CD4-positive, alpha-beta T cell (primary cell): ENCODE measurements at regions not wholly inside any gene's neighbourhood (a gene's known extent, or its start where the extent isn't known, plus 50 kb on each side); places are given as distances from the start of the nearest gene placed in this dataset.

Source experiments
- ATAC-seq: fragments of 200-7000 bp; cut with Tn5 transposase; one replicate; pipeline ENCODE4 v1.10.0; 2022; ENCODE audit warnings: mild to moderate bottlenecking; ENCODE audit not compliant: poor library complexity
- CTCF ChIA-PET: fragments of 350-600 bp; sonication (Branson Sonifier 250); formaldehyde crosslinking; loops from one replicate; lab custom pipeline; 2021; ENCODE audit warnings: antibody characterized with exemption, inconsistent platforms; lab: Charles Lee
- POLR2A ChIA-PET: fragments of 350-600 bp; sonication (Branson Sonifier 250); formaldehyde crosslinking; loops from one replicate; lab custom pipeline; 2021; ENCODE audit warnings: antibody characterized with exemption, inconsistent platforms; lab: Charles Lee
- DNase-seq, 14 experiments: peaks; one replicate each; pipeline ENCODE4 v3.0.0-alpha.2; 2013 to 2020; ENCODE audit warnings: mixed read lengths in 2 of 14
- H3K27ac ChIP-seq, 2 donors: one replicate each; pipeline versions ENCODE4 v1.5.1 to v1.7.0; 2013; ENCODE audit warnings: low read length in 2 of 2, low read depth in 1 of 2, mild to moderate bottlenecking in 1 of 2
- H3K27me3 ChIP-seq, 2 experiments: 1 replicate in 1 of 2; 2 replicates in 1 of 2; pipeline versions ENCODE4 v1.6.1 to v1.7.0; 2013; ENCODE audit warnings: low read length in 2 of 2, control low read depth in 1 of 2, mild to moderate bottlenecking in 1 of 2, moderate library complexity in 1 of 2; ENCODE audit not compliant: insufficient read depth in 2 of 2, control insufficient read depth in 1 of 2
- H3K36me3 ChIP-seq: one replicate; pipeline ENCODE4 v1.6.1; 2013; ENCODE audit warnings: low read length, control low read depth; ENCODE audit not compliant: insufficient read depth
- H3K4me1 ChIP-seq: one replicate; pipeline ENCODE4 v1.6.1; 2013; ENCODE audit warnings: low read length, control low read depth; ENCODE audit not compliant: insufficient read depth
- H3K4me3 ChIP-seq: one replicate; pipeline ENCODE4 v1.5.1; 2013; ENCODE audit warnings: mild to moderate bottlenecking, low read length, moderate library complexity
- H3K9me3 ChIP-seq, 2 experiments: 1 replicate in 1 of 2; 2 replicates in 1 of 2; pipeline versions ENCODE4 v1.6.1 to v1.7.0; 2013; ENCODE audit warnings: low read length in 2 of 2, mild to moderate bottlenecking in 2 of 2, control low read depth in 1 of 2, moderate library complexity in 1 of 2; ENCODE audit not compliant: control insufficient read depth in 1 of 2, insufficient read depth in 1 of 2
- H3K27ac Mint-ChIP-seq: one replicate; pipeline ENCODE4 v1.8.0; 2020; ENCODE audit warnings: mixed read lengths
- H3K27me3 Mint-ChIP-seq: one replicate; pipeline ENCODE4 v1.8.0; 2021; ENCODE audit warnings: mixed read lengths
- H3K36me3 Mint-ChIP-seq: one replicate; pipeline ENCODE4 v1.8.0; 2021; ENCODE audit warnings: low read depth, mixed read lengths
- H3K4me1 Mint-ChIP-seq: one replicate; pipeline ENCODE4 v1.8.0; 2021; ENCODE audit warnings: low read depth, mixed read lengths
- H3K4me3 Mint-ChIP-seq: one replicate; pipeline ENCODE4 v1.8.0; 2020; ENCODE audit warnings: mild to moderate bottlenecking, mixed read lengths
- H3K9me3 Mint-ChIP-seq: one replicate; pipeline ENCODE4 v1.8.0; 2020; ENCODE audit warnings: mixed read lengths
- intact Hi-C, 2 experiments: fragments of 100-400 bp; cut with DNase I in 1 of 2; cut with micrococcal nuclease in 1 of 2; formaldehyde crosslinking; loops; one replicate each; pipeline versions ENCODE4 v1.15.1 to v1.9.0; 2023 to 2025; cut with DNase I, micrococcal nuclease
- TF ChIP-seq, protein P1 (sequence below): fragments of 200-600 bp; IDR thresholded peaks from one replicate; pipeline ENCODE4 v1.8.0; 2022; ENCODE audit warnings: antibody characterized with exemption, mild to moderate bottlenecking

- peaks cover 38% of the 10 kb centered on the region for H3K27me3 Mint-ChIP-seq
- H3K4me1 Mint-ChIP-seq, result peaks cover 13% of the 10 kb centered on the region
These were observed 198.4 kb downstream of the MTX2 start for GRCh38 chr2:176467595-176467994.

DNA sequence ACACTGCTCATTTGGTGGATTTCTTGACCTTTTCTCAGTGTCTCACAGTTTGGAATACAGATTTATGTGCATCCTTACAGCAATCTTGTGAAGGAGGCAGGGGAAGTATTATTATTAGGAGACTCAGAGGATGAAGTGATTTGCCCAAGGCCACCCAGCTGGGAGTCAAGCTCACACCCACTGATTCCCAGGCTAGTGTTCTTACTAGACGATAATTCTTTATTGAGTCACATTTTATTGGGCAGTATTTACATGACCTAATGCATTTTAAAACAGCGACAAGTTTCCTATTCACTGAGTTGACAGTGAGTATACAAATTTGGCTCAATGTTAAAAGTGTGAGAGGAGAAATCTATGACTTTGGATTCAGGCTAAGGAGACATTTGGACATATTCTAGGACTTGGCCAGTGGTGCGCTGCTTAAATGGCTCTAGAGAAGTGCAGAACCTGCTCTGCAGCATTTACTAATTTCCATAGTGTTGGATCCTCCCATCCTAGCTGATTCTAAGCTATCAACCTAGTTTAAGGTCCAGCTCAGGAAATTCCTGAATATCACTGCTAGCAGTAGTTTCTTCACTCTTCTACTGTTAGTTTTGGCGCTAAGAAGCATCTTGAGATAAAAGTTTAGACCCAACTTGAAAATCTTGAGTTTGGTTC, 199.3 kb downstream of the MTX2 start:
- H3K9me3 Mint-ChIP-seq, result no peaks in the 10 kb centered on the region
- H3K27me3 ChIP-seq, result peaks cover 5 to 13% of the 10 kb centered on the region in 2 experiments
- no peak overlapping the region for H3K4me3 ChIP-seq
- H3K36me3 Mint-ChIP-seq, result no peaks in the 10 kb centered on the region
- no peaks in the 10 kb centered on the region for H3K9me3 ChIP-seq
- DNase-seq, result no peak
- peaks cover 8% of the 10 kb centered on the region for H3K4me1 ChIP-seq
- H3K27me3 Mint-ChIP-seq, result peaks cover 33% of the 10 kb centered on the region
- peaks cover 23% of the 10 kb centered on the region for H3K4me1 Mint-ChIP-seq
- POLR2A ChIA-PET, result no interaction called here
- TF ChIP-seq, protein P1, sequence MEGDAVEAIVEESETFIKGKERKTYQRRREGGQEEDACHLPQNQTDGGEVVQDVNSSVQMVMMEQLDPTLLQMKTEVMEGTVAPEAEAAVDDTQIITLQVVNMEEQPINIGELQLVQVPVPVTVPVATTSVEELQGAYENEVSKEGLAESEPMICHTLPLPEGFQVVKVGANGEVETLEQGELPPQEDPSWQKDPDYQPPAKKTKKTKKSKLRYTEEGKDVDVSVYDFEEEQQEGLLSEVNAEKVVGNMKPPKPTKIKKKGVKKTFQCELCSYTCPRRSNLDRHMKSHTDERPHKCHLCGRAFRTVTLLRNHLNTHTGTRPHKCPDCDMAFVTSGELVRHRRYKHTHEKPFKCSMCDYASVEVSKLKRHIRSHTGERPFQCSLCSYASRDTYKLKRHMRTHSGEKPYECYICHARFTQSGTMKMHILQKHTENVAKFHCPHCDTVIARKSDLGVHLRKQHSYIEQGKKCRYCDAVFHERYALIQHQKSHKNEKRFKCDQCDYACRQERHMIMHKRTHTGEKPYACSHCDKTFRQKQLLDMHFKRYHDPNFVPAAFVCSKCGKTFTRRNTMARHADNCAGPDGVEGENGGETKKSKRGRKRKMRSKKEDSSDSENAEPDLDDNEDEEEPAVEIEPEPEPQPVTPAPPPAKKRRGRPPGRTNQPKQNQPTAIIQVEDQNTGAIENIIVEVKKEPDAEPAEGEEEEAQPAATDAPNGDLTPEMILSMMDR, result no peak
- H3K36me3 ChIP-seq, result no peaks in the 10 kb centered on the region
- no peak overlapping the region for H3K4me3 Mint-ChIP-seq
- CTCF ChIA-PET, result no interaction called here
- no peak for ATAC-seq
- intact Hi-C loops, result loop anchor here in 1 of 2 experiments (10.0 kb wide), 1 partner anchor 676 kb away; no protein-coding TSS in a partner anchor
- H3K27ac Mint-ChIP-seq, result no peak overlapping the region
- H3K27ac ChIP-seq, result no peak overlapping the region

More at GRCh38 chr2:176467595-176467994, 198.4 kb downstream of the MTX2 start:
- ATAC-seq (no peak), DNase-seq (no peak)
- peaks cover 5 to 19% of the 10 kb centered on the region in 2 experiments for H3K27me3 ChIP-seq
- intact Hi-C loops, result loop anchor here in 1 of 2 experiments (10.0 kb wide), 1 partner anchor 677 kb away; no protein-coding TSS in a partner anchor
- H3K9me3 Mint-ChIP-seq, result no peaks in the 10 kb centered on the region
- H3K9me3 ChIP-seq, result no peaks in the 10 kb centered on the region
- H3K4me3 ChIP-seq, result no peak overlapping the region
- no peak overlapping the region for H3K4me3 Mint-ChIP-seq
- TF ChIP-seq, protein P1, result no peak
- no peak overlapping the region for H3K27ac Mint-ChIP-seq
- ChIA-PET CTCF (no interaction called here), POLR2A (no interaction called here)
- H3K4me1 ChIP-seq, result peaks cover 3% of the 10 kb centered on the region
- H3K36me3 Mint-ChIP-seq, result no peaks in the 10 kb centered on the region
- no peaks in the 10 kb centered on the region for H3K36me3 ChIP-seq
- H3K27ac ChIP-seq, result no peak overlapping the region

DNA sequence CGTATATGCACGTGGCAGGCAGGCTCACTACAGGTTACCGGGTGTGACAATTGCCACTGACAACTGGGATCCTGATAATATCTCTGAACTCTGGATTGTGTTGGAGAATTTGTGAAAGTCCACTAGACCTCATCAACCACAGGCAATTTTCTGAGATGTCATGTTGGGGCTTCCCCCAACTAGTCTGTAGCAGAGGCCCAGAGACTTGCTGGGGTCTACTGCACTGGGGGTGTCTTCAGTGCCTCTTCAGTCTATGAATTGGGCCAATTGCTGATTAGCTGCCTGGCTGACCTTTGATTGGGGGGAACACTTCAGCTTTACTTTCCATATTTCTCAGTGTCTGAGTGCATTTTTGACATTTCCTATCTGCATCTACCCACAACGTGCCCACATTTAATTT, 201.5 kb downstream of the MTX2 start:
- no peak for ATAC-seq
- H3K36me3 Mint-ChIP-seq, result no peaks in the 10 kb centered on the region

More for the DNA sequence above, 201.5 kb downstream of the MTX2 start:
- no peak for DNase-seq
- Mint-ChIP-seq H3K27me3 (peaks cover 20% of the 10 kb centered on the region), H3K4me3 (no peak overlapping the region), H3K4me1 (peaks cover 29% of the 10 kb centered on the region), H3K9me3 (no peaks in the 10 kb centered on the region), H3K27ac (no peak overlapping the region)
- H3K27me3 ChIP-seq, result peaks cover 0 to 6% of the 10 kb centered on the region in 2 experiments
- H3K4me1 ChIP-seq, result peaks cover 10% of the 10 kb centered on the region
- H3K27ac ChIP-seq, result no peak overlapping the region
- ChIA-PET CTCF (no interaction called here), POLR2A (no interaction called here)
- no peaks in the 10 kb centered on the region for H3K36me3 ChIP-seq
- intact Hi-C loops, result no loop called here
- TF ChIP-seq, protein P1, result no peak
- H3K9me3 ChIP-seq, result no peaks in the 10 kb centered on the region
- no peak overlapping the region for H3K4me3 ChIP-seq
